GM23338 (cell line): ENCODE measurements at regions not wholly inside any gene's neighbourhood (a gene's known extent, or its start where the extent isn't known, plus 50 kb on each side); places are given as distances from the start of the nearest gene placed in this dataset.

Source experiments
- ATAC-seq: fragments of 200-7000 bp; cut with Tn5 transposase; 3 replicates; pipeline ENCODE4 v1.9.1; 2020
- DNase-seq: peaks from one replicate; pipeline ENCODE4 v3.0.0-alpha.2; 2015; ENCODE audit warnings: low spot score
- H2AFZ ChIP-seq: fragments of 200-600 bp; sonication (generic); 2 replicates; pipeline ENCODE4 v1.8.0; 2016; ENCODE audit warnings: antibody characterized with exemption, mild to moderate bottlenecking, moderate library complexity
- H3F3A ChIP-seq: fragments of 200-600 bp; sonication (generic); replicated peaks from 2 replicates; pipeline ENCODE4 v1.8.0; 2017; ENCODE audit warnings: antibody characterized with exemption, mixed run types, low read depth
- H3K27ac ChIP-seq: fragments of 200-600 bp; sonication (generic); 2 replicates; pipeline ENCODE4 v1.6.1; 2016; ENCODE audit warnings: low read depth
- H3K27me3 ChIP-seq: fragments of 200-600 bp; sonication (generic); 2 replicates; pipeline ENCODE4 v1.8.0; 2016; ENCODE audit warnings: mild to moderate bottlenecking, mixed run types, moderate library complexity; ENCODE audit not compliant: insufficient read depth
- H3K36me3 ChIP-seq: fragments of 200-600 bp; sonication (generic); 2 replicates; pipeline ENCODE4 v1.8.0; 2016; ENCODE audit warnings: mild to moderate bottlenecking; ENCODE audit not compliant: insufficient read depth
- H3K4me1 ChIP-seq: fragments of 200-600 bp; sonication (generic); 2 replicates; pipeline ENCODE4 v1.8.0; 2016; ENCODE audit warnings: mild to moderate bottlenecking, moderate library complexity; ENCODE audit not compliant: insufficient read depth
- H3K4me2 ChIP-seq: fragments of 200-600 bp; sonication (generic); 2 replicates; pipeline ENCODE4 v1.7.1; 2017; ENCODE audit warnings: mixed run types
- H3K4me3 ChIP-seq: fragments of 200-600 bp; sonication (generic); 2 replicates; pipeline ENCODE4 v1.6.1; 2016; ENCODE audit warnings: mixed run types
- H3K79me2 ChIP-seq: fragments of 200-600 bp; sonication (generic); replicated peaks from 2 replicates; pipeline ENCODE4 v1.8.0; 2017; ENCODE audit warnings: mild to moderate bottlenecking; ENCODE audit not compliant: insufficient read depth
- H3K9me2 ChIP-seq: fragments of 200-600 bp; sonication (generic); 2 replicates; pipeline ENCODE4 v1.8.0; 2017; ENCODE audit not compliant: insufficient read depth
- H4K20me1 ChIP-seq: fragments of 200-600 bp; sonication (generic); replicated peaks from 2 replicates; pipeline ENCODE4 v1.8.0; 2017; ENCODE audit warnings: mild to moderate bottlenecking; ENCODE audit not compliant: insufficient read depth
- H3K27ac Mint-ChIP-seq: 2 replicates; pipeline ENCODE4 v1.8.0; 2020; ENCODE audit warnings: inconsistent platforms, mild to moderate bottlenecking, moderate library complexity, mixed read lengths
- H3K27me3 Mint-ChIP-seq: 3 replicates; pipeline ENCODE4 v1.8.0; 2022; ENCODE audit warnings: low read depth, mild to moderate bottlenecking, moderate library complexity, mixed read lengths, inconsistent platforms; ENCODE audit not compliant: insufficient read depth, poor library complexity
- H3K36me3 Mint-ChIP-seq: 3 replicates; pipeline ENCODE4 v1.8.0; 2021; ENCODE audit warnings: low read depth, mild to moderate bottlenecking, inconsistent platforms, moderate library complexity, mixed read lengths
- H3K4me1 Mint-ChIP-seq: 3 replicates; pipeline ENCODE4 v1.8.0; 2020; ENCODE audit warnings: mild to moderate bottlenecking, inconsistent platforms, mixed read lengths
- H3K4me3 Mint-ChIP-seq: 3 replicates; pipeline ENCODE4 v1.8.0; 2021; ENCODE audit warnings: moderate library complexity, mild to moderate bottlenecking, inconsistent platforms, mixed read lengths
- H3K9me3 Mint-ChIP-seq: 3 replicates; pipeline ENCODE4 v1.8.0; 2020; ENCODE audit warnings: moderate library complexity, mild to moderate bottlenecking, inconsistent platforms, mixed read lengths
- CREB1 ChIP-seq: fragments of 250-450 bp; sonication (Bioruptor Pico); IDR thresholded peaks from 2 replicates; pipeline ENCODE4 v1.5.0; 2020; ENCODE audit warnings: low read depth, mild to moderate bottlenecking, moderate library complexity
- EZH2 ChIP-seq: fragments of 200-600 bp; sonication (generic); IDR thresholded peaks from one replicate; pipeline ENCODE4 v1.8.0; 2017; ENCODE audit warnings: antibody characterized with exemption, mild to moderate bottlenecking, low read depth; ENCODE audit not compliant: unreplicated experiment
- EZH2phosphoT487 ChIP-seq: fragments of 200-600 bp; sonication (generic); IDR thresholded peaks from one replicate; pipeline ENCODE4 v1.8.1; 2018; ENCODE audit warnings: antibody characterized with exemption; ENCODE audit not compliant: unreplicated experiment
- NANOG ChIP-seq: IDR thresholded peaks from 2 replicates; pipeline ENCODE4 v1.6.1; 2016; ENCODE audit warnings: antibody characterized with exemption, borderline replicate concordance
- POLR2AphosphoS5 ChIP-seq: IDR thresholded peaks from 2 replicates; pipeline ENCODE4 v1.6.1; 2016; ENCODE audit warnings: antibody characterized with exemption, low read depth
- TF ChIP-seq, protein P1 (sequence below), 2 experiments: fragments of 200-600 bp in 1 of 2; sonication (generic) in 1 of 2; conservative IDR thresholded peaks; 2 replicates each; pipeline versions ENCODE4 v1.5.1 to v1.6.1; 2016 to 2017; ENCODE audit warnings: antibody characterized with exemption in 2 of 2, low read depth in 2 of 2, mild to moderate bottlenecking in 2 of 2, moderate library complexity in 1 of 2
- TF ChIP-seq, protein P2 (sequence below): fragments of 250-450 bp; sonication (Bioruptor Pico); IDR thresholded peaks from 2 replicates; pipeline ENCODE4 v1.5.0; 2020; ENCODE audit warnings: mild to moderate bottlenecking, moderate library complexity

DNA sequence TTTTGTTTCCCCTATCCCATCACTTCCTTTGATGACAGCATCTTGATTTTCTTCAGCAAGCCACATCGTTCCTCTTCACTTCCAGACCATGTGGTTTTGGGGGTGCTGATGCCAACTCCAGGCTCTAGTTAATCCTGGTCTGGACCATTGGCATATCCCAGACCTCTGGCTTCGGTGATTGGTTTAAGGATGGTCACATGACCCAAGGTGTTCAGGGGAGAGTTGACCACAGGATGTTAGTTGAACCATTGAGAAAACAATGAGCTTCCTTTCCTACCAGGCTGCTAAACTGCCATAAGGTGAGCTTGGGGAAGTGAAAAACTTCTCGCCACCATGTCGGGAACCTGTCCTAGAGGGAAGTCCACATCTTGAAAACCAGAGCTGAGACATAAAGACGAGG is 60.9 kb upstream of the TLR3 start:
- Mint-ChIP-seq H3K9me3 (no peaks in the 10 kb centered on the region), H3K4me1 (peaks cover 12% of the 10 kb centered on the region), H3K27ac (no peak overlapping the region), H3K36me3 (peaks cover 3% of the 10 kb centered on the region; the same call in 2 of the 3 replicates), H3K4me3 (no peak overlapping the region), H3K27me3 (no peaks in the 10 kb centered on the region)
- Histone ChIP-seq H3K4me3 (no peak overlapping the region), H3K27me3 (no peaks in the 10 kb centered on the region), H3K79me2 (no peaks in the 10 kb centered on the region), H3F3A (no peaks in the 10 kb centered on the region), H3K9me2 (peaks cover 4% of the 10 kb centered on the region; the same call in 1 of the 2 replicates), H3K36me3 (no peaks in the 10 kb centered on the region), H3K27ac (no peak overlapping the region), H3K4me2 (no peak overlapping the region), H3K4me1 (peaks cover 1% of the 10 kb centered on the region; the same call in 1 of the 2 replicates), H4K20me1 (no peaks in the 10 kb centered on the region), H2AFZ (no peak overlapping the region)
- TF ChIP-seq EZH2 = no peak
- TF ChIP-seq, protein P1, sequence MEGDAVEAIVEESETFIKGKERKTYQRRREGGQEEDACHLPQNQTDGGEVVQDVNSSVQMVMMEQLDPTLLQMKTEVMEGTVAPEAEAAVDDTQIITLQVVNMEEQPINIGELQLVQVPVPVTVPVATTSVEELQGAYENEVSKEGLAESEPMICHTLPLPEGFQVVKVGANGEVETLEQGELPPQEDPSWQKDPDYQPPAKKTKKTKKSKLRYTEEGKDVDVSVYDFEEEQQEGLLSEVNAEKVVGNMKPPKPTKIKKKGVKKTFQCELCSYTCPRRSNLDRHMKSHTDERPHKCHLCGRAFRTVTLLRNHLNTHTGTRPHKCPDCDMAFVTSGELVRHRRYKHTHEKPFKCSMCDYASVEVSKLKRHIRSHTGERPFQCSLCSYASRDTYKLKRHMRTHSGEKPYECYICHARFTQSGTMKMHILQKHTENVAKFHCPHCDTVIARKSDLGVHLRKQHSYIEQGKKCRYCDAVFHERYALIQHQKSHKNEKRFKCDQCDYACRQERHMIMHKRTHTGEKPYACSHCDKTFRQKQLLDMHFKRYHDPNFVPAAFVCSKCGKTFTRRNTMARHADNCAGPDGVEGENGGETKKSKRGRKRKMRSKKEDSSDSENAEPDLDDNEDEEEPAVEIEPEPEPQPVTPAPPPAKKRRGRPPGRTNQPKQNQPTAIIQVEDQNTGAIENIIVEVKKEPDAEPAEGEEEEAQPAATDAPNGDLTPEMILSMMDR (conservative IDR thresholded peaks at IDR 0.05; ENCODE audit: low read depth in 2 of 2) = no peak
- ATAC-seq (no peak), DNase-seq (no peak)

DNA sequence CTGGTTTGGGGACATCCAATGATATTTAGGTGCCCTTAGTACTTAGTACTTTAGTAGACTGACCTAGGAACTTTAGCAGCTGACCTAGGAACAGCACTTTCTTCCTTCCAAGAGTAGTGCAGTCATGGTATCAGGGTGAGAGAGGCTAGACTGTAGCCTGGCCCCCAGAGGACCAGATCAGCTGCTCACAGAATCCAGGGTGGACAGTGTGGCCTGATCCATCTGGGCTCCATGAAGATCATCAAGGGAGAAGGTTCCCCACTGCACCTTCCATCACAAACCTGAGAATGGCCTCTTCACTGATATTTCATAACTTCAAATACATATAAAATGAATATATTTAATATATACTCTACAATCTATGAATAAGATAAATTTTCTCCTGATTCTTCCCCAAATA is 59.0 kb upstream of the TLR3 start:
- H3K4me3 ChIP-seq = no peak overlapping the region
- H3K79me2 ChIP-seq = no peaks in the 10 kb centered on the region
- no peak overlapping the region for H3K4me2 ChIP-seq
- H3K36me3 ChIP-seq = no peaks in the 10 kb centered on the region
- peaks cover 2% of the 10 kb centered on the region; the same call in 1 of the 2 replicates for H3F3A ChIP-seq
- Mint-ChIP-seq H3K36me3 (peaks cover 3% of the 10 kb centered on the region; the same call in 2 of the 3 replicates), H3K4me3 (no peak overlapping the region), H3K4me1 (peaks cover 27% of the 10 kb centered on the region), H3K27me3 (peaks cover 2% of the 10 kb centered on the region), H3K9me3 (no peaks in the 10 kb centered on the region), H3K27ac (no peak overlapping the region)
- no peak for DNase-seq
- peaks cover 12% of the 10 kb centered on the region for H3K4me1 ChIP-seq
- H4K20me1 ChIP-seq = no peaks in the 10 kb centered on the region
- H3K27me3 ChIP-seq = no peaks in the 10 kb centered on the region
- H3K27ac ChIP-seq = no peak overlapping the region
- TF ChIP-seq, protein P2, sequence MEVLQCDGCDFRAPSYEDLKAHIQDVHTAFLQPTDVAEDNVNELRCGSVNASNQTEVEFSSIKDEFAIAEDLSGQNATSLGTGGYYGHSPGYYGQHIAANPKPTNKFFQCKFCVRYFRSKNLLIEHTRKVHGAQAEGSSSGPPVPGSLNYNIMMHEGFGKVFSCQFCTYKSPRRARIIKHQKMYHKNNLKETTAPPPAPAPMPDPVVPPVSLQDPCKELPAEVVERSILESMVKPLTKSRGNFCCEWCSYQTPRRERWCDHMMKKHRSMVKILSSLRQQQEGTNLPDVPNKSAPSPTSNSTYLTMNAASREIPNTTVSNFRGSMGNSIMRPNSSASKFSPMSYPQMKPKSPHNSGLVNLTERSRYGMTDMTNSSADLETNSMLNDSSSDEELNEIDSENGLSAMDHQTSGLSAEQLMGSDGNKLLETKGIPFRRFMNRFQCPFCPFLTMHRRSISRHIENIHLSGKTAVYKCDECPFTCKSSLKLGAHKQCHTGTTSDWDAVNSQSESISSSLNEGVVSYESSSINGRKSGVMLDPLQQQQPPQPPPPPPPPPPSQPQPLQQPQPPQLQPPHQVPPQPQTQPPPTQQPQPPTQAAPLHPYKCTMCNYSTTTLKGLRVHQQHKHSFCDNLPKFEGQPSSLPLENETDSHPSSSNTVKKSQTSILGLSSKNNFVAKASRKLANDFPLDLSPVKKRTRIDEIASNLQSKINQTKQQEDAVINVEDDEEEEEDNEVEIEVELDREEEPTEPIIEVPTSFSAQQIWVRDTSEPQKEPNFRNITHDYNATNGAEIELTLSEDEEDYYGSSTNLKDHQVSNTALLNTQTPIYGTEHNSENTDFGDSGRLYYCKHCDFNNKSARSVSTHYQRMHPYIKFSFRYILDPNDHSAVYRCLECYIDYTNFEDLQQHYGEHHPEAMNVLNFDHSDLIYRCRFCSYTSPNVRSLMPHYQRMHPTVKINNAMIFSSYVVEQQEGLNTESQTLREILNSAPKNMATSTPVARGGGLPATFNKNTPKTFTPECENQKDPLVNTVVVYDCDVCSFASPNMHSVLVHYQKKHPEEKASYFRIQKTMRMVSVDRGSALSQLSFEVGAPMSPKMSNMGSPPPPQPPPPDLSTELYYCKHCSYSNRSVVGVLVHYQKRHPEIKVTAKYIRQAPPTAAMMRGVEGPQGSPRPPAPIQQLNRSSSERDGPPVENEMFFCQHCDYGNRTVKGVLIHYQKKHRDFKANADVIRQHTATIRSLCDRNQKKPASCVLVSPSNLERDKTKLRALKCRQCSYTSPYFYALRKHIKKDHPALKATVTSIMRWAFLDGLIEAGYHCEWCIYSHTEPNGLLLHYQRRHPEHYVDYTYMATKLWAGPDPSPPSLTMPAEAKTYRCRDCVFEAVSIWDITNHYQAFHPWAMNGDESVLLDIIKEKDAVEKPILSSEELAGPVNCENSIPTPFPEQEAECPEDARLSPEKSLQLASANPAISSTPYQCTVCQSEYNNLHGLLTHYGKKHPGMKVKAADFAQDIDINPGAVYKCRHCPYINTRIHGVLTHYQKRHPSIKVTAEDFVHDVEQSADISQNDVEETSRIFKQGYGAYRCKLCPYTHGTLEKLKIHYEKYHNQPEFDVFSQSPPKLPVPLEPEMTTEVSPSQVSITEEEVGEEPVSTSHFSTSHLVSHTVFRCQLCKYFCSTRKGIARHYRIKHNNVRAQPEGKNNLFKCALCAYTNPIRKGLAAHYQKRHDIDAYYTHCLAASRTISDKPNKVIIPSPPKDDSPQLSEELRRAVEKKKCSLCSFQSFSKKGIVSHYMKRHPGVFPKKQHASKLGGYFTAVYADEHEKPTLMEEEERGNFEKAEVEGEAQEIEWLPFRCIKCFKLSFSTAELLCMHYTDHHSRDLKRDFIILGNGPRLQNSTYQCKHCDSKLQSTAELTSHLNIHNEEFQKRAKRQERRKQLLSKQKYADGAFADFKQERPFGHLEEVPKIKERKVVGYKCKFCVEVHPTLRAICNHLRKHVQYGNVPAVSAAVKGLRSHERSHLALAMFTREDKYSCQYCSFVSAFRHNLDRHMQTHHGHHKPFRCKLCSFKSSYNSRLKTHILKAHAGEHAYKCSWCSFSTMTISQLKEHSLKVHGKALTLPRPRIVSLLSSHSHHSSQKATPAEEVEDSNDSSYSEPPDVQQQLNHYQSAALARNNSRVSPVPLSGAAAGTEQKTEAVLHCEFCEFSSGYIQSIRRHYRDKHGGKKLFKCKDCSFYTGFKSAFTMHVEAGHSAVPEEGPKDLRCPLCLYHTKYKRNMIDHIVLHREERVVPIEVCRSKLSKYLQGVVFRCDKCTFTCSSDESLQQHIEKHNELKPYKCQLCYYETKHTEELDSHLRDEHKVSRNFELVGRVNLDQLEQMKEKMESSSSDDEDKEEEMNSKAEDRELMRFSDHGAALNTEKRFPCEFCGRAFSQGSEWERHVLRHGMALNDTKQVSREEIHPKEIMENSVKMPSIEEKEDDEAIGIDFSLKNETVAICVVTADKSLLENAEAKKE (CRISPR knock-in tag) = no peak
- TF ChIP-seq CREB1 (CRISPR knock-in tag) = no peak
- TF ChIP-seq POLR2AphosphoS5 = no peak
- no peak for TF ChIP-seq NANOG
- no peak for TF ChIP-seq EZH2phosphoT487
- no peak for ATAC-seq
- H2AFZ ChIP-seq = no peak overlapping the region
- peaks cover 4% of the 10 kb centered on the region; the same call in 1 of the 2 replicates for H3K9me2 ChIP-seq
